Erythroblast (primary cell): ENCODE measurements at regions not wholly inside any gene's neighbourhood (a gene's known extent, or its start where the extent isn't known, plus 50 kb on each side); places are given as distances from the start of the nearest gene placed in this dataset.

ENCODE experiments used
- GATA1 ChIP-seq: IDR thresholded peaks from 2 replicates; pipeline ENCODE4 v1.6.1; 2011; ENCODE audit warnings: low read depth, mild to moderate bottlenecking, control low read depth, low read length, moderate library complexity
- POLR2A ChIP-seq: IDR thresholded peaks from 2 replicates; pipeline ENCODE4 v1.6.1; 2011; ENCODE audit warnings: mild to moderate bottlenecking, low read length

DNA sequence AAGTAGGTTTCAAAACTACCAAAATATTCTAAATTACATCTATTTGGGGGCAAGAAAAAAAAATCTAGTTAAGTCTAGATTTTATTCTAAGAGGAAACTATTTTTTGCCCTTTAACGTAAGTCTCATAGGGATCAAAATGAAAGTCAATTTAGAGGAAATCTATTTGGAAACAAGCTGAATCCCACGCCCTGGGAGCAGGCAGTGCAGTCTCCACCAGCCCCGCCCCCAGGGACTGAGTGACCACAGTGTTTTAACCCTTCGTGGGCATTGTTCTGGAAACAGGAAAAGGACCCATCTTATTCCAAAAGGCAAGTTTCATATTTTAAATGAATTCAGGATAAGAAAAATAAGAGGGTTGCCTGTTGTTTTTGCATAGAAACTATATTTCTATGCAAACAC is 209.7 kb downstream of the SPRY2 start:
- no peak for TF ChIP-seq POLR2A
- no peak for TF ChIP-seq GATA1
